ENCODE measurements at regions not wholly inside any gene's neighbourhood (a gene's known extent, or its start where the extent isn't known, plus 50 kb on each side); places are given as distances from the start of the nearest gene placed in this dataset.

DNA sequence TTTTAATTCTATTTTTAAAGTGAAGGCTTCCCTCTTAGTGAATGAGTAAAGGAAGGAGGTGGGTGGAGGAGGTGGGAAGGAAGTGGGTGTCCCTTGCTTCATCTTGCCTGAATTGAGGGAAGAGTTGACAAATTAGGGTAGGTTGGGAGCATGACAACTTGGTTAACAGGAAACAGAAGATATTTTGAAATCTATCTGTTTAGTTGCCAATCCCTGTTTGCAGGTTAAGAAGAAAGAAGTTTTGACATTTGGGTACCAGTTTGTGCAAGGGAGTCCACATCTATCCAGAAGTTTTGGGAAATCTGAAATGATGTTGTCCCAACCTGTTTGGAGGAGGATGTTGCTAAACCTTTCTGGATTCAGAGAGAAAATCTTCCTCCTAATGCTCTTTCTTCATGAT, 204.1 kb upstream of the SUCLG2 start:
- Histone ChIP-seq H3K36me3 (ENCODE audit: insufficient read depth, low read length) (no peaks in the 10 kb centered on the region), H3K4me2 (ENCODE audit: insufficient read depth, low read length) (no peak overlapping the region), H2AFZ (ENCODE audit: low read depth, low read length) (no peak overlapping the region), H3K9me3 (ENCODE audit: insufficient read depth, low read length, severe bottlenecking) (no peaks in the 10 kb centered on the region), H3K27ac (ENCODE audit: low read length) (no peak overlapping the region), H3K79me2 (ENCODE audit: insufficient read depth, low read length) (no peaks in the 10 kb centered on the region), H3K4me1 (ENCODE audit: insufficient read depth, low read length) (no peaks in the 10 kb centered on the region), H4K20me1 (ENCODE audit: insufficient read depth, low read length) (no peaks in the 10 kb centered on the region), H3K27me3 (ENCODE audit: insufficient read depth, low read length, poor library complexity) (no peaks in the 10 kb centered on the region), H3K9ac (ENCODE audit: low read depth, low read length) (no peak overlapping the region), H3K4me3 (ENCODE audit: low read depth in 1 of 2, low read length in 2 of 2) (no peak overlapping the region)
- DNase-seq (no peak), ATAC-seq (ENCODE audit: insufficient read depth, low read depth) (no peak)
- no peak for TF ChIP-seq EZH2 (IDR thresholded peaks at IDR 0.05; ENCODE audit: borderline replicate concordance, low read depth, low read length, severe bottlenecking)
- TF ChIP-seq, protein P1, sequence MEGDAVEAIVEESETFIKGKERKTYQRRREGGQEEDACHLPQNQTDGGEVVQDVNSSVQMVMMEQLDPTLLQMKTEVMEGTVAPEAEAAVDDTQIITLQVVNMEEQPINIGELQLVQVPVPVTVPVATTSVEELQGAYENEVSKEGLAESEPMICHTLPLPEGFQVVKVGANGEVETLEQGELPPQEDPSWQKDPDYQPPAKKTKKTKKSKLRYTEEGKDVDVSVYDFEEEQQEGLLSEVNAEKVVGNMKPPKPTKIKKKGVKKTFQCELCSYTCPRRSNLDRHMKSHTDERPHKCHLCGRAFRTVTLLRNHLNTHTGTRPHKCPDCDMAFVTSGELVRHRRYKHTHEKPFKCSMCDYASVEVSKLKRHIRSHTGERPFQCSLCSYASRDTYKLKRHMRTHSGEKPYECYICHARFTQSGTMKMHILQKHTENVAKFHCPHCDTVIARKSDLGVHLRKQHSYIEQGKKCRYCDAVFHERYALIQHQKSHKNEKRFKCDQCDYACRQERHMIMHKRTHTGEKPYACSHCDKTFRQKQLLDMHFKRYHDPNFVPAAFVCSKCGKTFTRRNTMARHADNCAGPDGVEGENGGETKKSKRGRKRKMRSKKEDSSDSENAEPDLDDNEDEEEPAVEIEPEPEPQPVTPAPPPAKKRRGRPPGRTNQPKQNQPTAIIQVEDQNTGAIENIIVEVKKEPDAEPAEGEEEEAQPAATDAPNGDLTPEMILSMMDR (IDR thresholded peaks at IDR 0.05; ENCODE audit: borderline replicate concordance, extremely low read depth, low read length, poor library complexity, severe bottlenecking): no peak

GRCh38 chr3:67856718-67857117, 202.3 kb upstream of the SUCLG2 start:
- H2AFZ ChIP-seq (ENCODE audit: low read depth, low read length): no peak overlapping the region
- H3K4me3 ChIP-seq (ENCODE audit: low read depth in 1 of 2, low read length in 2 of 2): no peak overlapping the region
- H3K27me3 ChIP-seq (ENCODE audit: insufficient read depth, low read length, poor library complexity): no peaks in the 10 kb centered on the region
- H3K9me3 ChIP-seq (ENCODE audit: insufficient read depth, low read length, severe bottlenecking): no peaks in the 10 kb centered on the region
- no peak overlapping the region for H3K4me2 ChIP-seq (ENCODE audit: insufficient read depth, low read length)
- no peaks in the 10 kb centered on the region for H3K4me1 ChIP-seq (ENCODE audit: insufficient read depth, low read length)
- no peaks in the 10 kb centered on the region for H4K20me1 ChIP-seq (ENCODE audit: insufficient read depth, low read length)
- DNase-seq (no peak), ATAC-seq (ENCODE audit: insufficient read depth, low read depth) (no peak)
- H3K9ac ChIP-seq (ENCODE audit: low read depth, low read length): no peak overlapping the region
- no peaks in the 10 kb centered on the region for H3K79me2 ChIP-seq (ENCODE audit: insufficient read depth, low read length)
- H3K27ac ChIP-seq (ENCODE audit: low read length): no peak overlapping the region
- no peaks in the 10 kb centered on the region for H3K36me3 ChIP-seq (ENCODE audit: insufficient read depth, low read length)
- no peak for TF ChIP-seq EZH2 (IDR thresholded peaks at IDR 0.05; ENCODE audit: borderline replicate concordance, low read depth, low read length, severe bottlenecking)
- TF ChIP-seq, protein P1 (IDR thresholded peaks at IDR 0.05; ENCODE audit: borderline replicate concordance, extremely low read depth, low read length, poor library complexity, severe bottlenecking): no peak

DNA sequence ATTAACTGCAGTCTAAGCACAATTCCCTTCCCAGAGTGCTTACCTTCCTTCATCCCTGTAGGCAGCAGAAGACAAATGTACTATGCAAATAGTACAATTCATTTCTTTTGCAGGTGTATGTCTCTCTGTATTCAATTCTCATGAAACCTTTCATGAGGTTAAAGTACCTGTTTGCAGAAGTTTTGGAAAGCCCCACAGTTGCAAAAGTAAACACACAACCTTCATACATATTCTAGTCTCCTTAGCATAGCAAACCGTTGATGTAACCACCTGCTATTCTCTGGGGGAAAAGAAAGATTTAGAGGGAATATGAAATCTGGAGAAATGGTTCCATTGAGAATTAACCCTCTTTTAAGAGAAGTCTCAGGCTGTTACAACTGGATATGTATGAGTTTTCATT, 200.3 kb upstream of the SUCLG2 start:
- Histone ChIP-seq H3K4me3 (ENCODE audit: low read depth in 1 of 2, low read length in 2 of 2) (no peak overlapping the region), H2AFZ (ENCODE audit: low read depth, low read length) (no peak overlapping the region), H3K4me2 (ENCODE audit: insufficient read depth, low read length) (no peak overlapping the region), H3K27ac (ENCODE audit: low read length) (no peak overlapping the region), H3K79me2 (ENCODE audit: insufficient read depth, low read length) (no peaks in the 10 kb centered on the region), H3K4me1 (ENCODE audit: insufficient read depth, low read length) (no peaks in the 10 kb centered on the region), H3K27me3 (ENCODE audit: insufficient read depth, low read length, poor library complexity) (no peaks in the 10 kb centered on the region), H4K20me1 (ENCODE audit: insufficient read depth, low read length) (no peaks in the 10 kb centered on the region), H3K36me3 (ENCODE audit: insufficient read depth, low read length) (no peaks in the 10 kb centered on the region), H3K9me3 (ENCODE audit: insufficient read depth, low read length, severe bottlenecking) (no peaks in the 10 kb centered on the region), H3K9ac (ENCODE audit: low read depth, low read length) (no peak overlapping the region)
- ATAC-seq (ENCODE audit: insufficient read depth, low read depth) (no peak), DNase-seq (no peak)
- TF ChIP-seq, protein P1 (IDR thresholded peaks at IDR 0.05; ENCODE audit: borderline replicate concordance, extremely low read depth, low read length, poor library complexity, severe bottlenecking): no peak
- no peak for TF ChIP-seq EZH2 (IDR thresholded peaks at IDR 0.05; ENCODE audit: borderline replicate concordance, low read depth, low read length, severe bottlenecking)

DNA sequence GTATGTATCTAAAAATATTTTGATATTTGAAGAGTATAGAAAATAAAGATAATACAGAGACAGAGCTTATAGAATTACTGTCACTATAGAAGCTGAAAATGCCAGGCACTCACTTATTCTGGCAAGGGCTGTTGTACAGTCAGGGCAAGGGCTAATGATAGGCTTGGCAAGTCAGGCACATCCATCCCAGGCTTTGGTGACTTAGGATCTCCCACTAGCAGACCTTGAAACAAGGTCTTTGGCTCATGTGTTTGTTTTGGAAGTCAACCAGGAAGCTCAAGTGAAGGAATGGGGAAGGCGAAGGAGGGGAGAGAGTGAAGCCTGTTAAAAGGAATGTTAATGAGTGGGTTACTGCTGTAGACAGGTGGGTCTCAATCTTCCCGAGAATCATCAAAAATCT, 199.1 kb upstream of the SUCLG2 start:
- H3K9ac ChIP-seq (ENCODE audit: low read depth, low read length): no peak overlapping the region
- no peak for ATAC-seq (ENCODE audit: insufficient read depth, low read depth)
- H3K9me3 ChIP-seq (ENCODE audit: insufficient read depth, low read length, severe bottlenecking): no peaks in the 10 kb centered on the region
- no peak overlapping the region for H2AFZ ChIP-seq (ENCODE audit: low read depth, low read length)
- no peak overlapping the region for H3K4me2 ChIP-seq (ENCODE audit: insufficient read depth, low read length)
- H3K27ac ChIP-seq (ENCODE audit: low read length): no peak overlapping the region
- H3K36me3 ChIP-seq (ENCODE audit: insufficient read depth, low read length): no peaks in the 10 kb centered on the region
- no peaks in the 10 kb centered on the region for H3K27me3 ChIP-seq (ENCODE audit: insufficient read depth, low read length, poor library complexity)
- no peaks in the 10 kb centered on the region for H3K4me1 ChIP-seq (ENCODE audit: insufficient read depth, low read length)
- no peaks in the 10 kb centered on the region for H4K20me1 ChIP-seq (ENCODE audit: insufficient read depth, low read length)
- no peak overlapping the region for H3K4me3 ChIP-seq (ENCODE audit: low read depth in 1 of 2, low read length in 2 of 2)
- no peak for TF ChIP-seq EZH2 (IDR thresholded peaks at IDR 0.05; ENCODE audit: borderline replicate concordance, low read depth, low read length, severe bottlenecking)
- TF ChIP-seq, protein P1 (IDR thresholded peaks at IDR 0.05; ENCODE audit: borderline replicate concordance, extremely low read depth, low read length, poor library complexity, severe bottlenecking): no peak
- H3K79me2 ChIP-seq (ENCODE audit: insufficient read depth, low read length): no peaks in the 10 kb centered on the region
- DNase-seq: no peak

Data from DND-41 (cell line).